DMS 273 (cell line): ENCODE measurements at regions not wholly inside any gene's neighbourhood (a gene's known extent, or its start where the extent isn't known, plus 50 kb on each side); places are given as distances from the start of the nearest gene placed in this dataset.

Experiments
- DNase-seq: peaks from one replicate; lab custom pipeline; 2025; ENCODE audit not compliant: unreplicated experiment; lab: John Stamatoyannopoulos, UW

- DNase-seq: no peak
These were observed 142.6 kb downstream of the MRPL14 start for GRCh38 chr6:43984442-43985321.

DNA sequence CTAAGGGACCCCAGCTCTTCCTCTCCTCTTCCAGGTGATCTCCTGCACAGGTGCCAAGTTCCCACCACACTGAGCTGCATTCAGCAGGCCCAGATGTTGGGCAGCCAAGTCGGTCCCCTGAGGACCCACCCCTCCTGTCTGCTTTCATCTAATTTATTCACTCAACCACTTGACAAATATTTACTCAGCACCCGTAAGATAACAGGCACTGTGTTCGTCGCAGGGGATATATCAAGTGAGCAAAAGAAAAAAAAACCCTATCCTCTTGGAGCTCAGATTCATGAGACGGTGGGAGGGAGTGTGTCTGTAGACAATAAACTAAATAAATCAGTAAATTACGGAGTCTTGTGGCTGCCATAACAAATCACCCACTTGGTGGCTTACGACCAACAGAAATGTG is 143.6 kb downstream of the MRPL14 start:
- DNase-seq: no peak

GRCh38 chr6:43983191-43983590 is 144.1 kb downstream of the MRPL14 start:
- no peak for DNase-seq

DNA sequence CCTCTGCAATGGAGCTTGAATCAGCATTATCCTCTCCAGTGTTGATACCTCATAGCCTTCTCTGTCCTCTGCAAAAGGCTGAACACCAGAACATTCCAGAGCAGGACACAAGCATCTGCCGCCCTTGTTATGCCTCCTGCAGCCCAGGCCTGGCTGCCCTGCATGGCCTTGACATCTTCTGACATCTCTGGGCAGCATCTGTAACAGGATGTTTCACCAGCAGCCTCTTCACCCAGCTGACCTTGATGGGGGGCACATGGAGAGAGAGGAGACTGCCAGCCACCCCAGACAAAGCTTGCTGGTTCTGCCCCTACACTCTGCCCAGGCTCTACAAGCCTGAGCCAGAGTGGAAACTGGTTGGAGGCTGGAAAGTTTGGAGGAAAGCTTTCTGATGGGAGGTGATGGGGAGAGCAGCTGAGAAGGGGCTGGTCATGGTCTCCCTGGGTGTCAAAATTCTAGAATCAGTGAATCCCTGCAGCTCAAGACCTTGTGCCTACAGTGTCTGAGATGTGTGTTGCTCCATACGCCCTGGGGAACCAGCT is 145.1 kb downstream of the MRPL14 start:
- no peak for DNase-seq

DNA sequence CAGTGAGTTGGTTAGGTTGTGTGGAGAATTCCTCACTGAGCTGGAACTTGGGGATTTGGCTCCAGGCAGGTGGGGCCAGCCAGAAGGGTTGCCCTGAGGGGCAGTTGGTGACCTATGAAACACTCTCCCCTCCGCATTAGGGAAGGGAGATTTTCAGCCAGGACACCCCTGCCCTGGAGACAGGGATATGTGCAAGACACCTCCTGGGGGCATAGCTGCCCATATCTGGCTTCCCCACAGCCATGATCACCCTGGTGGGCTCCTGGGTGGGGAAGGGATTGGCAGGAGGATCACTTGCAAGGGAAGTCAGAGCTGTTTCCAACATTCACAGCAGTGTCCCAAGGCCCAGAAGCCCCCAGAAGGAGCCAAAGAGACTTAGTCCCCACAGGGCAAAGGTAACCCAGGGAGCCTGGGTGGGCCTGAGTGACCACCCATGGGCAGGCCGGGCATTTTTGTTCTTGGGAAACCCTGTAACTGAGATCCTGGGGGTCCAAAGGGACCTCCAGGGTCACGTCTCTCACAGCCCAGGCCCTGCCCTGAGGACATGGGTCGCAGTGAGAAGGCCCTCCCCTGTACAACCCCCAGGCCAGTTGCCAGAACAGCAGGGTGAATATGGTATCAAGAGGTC is 145.8 kb downstream of the MRPL14 start:
- DNase-seq: no peak

GRCh38 chr6:43980004-43980795 is 147.1 kb downstream of the MRPL14 start:
- DNase-seq: no peak

- no peak for DNase-seq
These were observed 147.7 kb downstream of the MRPL14 start for GRCh38 chr6:43979525-43979924.

GRCh38 chr6:43978473-43979346 is 148.5 kb downstream of the MRPL14 start:
- no peak for DNase-seq

DNA sequence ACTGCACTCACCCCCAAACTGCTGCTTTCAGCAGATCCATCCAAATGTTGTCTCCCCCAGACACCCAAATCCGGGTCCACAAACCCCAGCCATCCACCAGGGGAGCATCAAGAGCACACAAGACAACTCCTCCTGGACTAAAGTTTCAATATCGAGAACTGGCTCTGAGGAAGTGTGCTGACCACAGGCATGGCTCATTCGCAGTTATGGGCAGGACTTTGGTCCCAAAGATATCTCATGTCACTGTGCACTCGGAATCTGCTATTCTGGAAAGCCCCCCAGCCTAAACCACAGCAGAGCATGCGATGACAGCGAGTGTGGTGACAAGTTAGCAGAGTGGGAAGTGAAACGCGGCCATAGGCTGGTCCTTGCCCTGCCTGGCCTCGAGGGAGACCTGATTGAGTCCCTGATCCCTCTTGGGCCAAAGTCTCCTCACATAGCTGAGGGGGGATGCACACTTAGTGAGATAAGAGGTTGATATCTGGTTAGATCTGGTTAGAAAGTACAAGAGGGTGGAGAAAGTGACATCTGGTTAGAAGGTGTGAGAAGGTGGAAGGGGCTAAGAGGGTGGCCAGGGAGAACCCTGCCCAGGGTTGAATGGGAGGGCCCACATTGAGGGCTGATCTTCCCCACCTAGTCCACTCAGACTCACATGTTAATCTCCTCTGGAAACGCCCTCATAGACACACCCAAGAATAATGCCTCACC is 149.7 kb downstream of the MRPL14 start:
- no peak for DNase-seq

DNA sequence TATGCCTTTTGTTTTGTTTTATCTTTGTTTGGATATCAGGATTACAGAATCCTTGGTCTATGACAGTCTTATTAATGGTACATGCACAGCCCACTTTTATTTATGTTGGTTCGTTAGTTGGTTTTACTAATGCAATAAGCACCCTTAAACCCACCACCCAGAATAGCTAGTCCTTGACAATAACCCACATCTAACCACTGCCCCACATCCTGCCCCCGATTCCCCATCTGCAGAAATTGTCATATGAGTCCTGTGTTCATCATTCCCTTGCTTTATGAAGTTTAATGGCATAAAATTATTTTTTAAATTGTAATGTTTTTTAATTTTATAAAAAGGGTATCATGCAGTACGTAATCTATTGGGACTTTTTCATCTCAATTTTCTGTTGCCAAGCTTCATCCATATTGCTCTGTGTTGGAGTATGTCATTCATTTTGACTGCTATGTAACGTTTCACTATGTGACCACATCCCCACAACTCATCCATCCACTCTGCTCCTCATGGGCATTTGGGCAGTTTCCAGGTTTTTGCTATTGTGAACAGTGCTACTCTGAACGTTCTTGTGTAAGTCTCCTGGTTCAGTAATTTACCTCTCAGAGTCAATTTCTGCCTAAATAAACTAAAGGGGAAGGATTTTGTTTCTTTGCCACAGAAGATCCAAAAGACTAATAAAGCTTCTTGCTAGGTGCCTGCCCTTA is 150.4 kb downstream of the MRPL14 start:
- DNase-seq: no peak

GRCh38 chr6:43974643-43975230 is 152.5 kb downstream of the MRPL14 start:
- no peak for DNase-seq

GRCh38 chr6:43973357-43973756 is 153.9 kb downstream of the MRPL14 start:
- DNase-seq: no peak

DNA sequence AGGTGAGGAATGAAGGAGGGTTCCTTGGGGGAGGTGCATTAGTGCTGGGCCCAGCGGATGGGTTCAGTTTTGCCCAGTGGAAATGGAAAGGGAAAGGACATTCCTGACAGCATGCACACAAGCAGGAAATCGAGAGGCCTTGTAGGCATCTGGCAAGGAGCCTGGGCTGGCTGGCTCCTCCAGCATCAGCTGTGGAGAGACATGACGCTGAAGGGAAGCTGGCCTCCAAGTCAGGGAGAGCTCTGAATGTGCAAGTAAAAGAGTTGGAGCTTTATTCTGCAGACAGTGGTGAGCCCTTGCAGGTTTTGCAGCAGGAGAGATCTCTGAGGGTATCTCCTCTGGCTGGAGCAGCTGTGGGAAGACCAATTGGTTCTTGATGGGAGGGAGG is 154.3 kb downstream of the MRPL14 start:
- DNase-seq: peak; percentile 72

GRCh38 chr6:43972179-43972912 is 154.9 kb downstream of the MRPL14 start:
- no peak for DNase-seq

GRCh38 chr6:43971776-43972126 is 155.5 kb downstream of the MRPL14 start:
- no peak for DNase-seq

DNA sequence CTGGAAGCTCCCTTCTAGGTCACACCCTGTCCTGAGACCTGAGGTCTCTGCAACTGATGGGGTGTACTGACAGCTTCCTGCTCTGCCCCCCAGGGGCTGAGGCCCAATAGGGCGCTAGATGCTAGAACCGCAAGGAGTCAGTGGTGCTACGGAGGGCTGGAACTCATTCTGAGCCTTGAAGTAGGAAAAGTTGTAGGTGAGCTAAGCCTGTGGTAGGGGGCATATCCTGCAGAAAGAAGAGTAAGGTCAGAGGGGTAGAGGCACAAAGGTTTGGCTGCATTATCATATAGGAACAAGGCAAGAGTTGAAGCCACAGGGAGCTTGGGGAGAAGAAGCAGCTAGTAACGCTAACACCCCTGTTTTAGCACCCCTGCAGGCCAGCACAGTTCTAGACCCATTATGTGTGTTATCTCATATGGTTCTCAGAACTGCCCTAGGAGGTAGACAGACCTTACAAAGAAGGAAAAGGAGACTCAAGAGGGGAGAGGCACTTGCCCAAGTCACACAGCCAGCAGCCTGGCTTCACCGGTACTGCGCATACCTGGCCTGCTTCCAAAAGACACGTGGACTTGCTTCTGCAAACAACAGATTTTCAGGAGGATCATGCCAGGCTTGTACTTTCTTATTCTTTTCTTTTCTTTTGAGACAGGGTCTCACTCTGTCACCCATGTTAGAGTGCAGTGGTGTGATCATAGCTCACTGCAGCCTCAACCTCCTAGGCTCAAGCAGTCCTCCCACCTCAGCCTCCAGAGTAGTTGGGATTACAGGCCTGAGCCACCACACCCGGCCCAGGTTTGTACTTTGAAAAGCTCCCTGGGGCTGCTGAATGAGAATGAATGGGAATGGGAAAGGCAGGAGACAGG is 156.1 kb downstream of the MRPL14 start:
- DNase-seq: peak; percentile 21
